Right atrium auricular region (tissue), 2 donors: ENCODE measurements at regions not wholly inside any gene's neighbourhood (a gene's known extent, or its start where the extent isn't known, plus 50 kb on each side); places are given as distances from the start of the nearest gene placed in this dataset.

Experiments
- DNase-seq: peaks from one replicate; pipeline ENCODE4 v3.0.0-alpha.2; 2019; ENCODE audit warnings: low spot score
- H3K27ac ChIP-seq, 2 donors: fragments of 200-600 bp; sonication (generic); 1 replicate in 1 of 2; 2 replicates in 1 of 2; pipeline ENCODE4 v1.5.1; 2016 to 2019
- H3K27me3 ChIP-seq, 2 donors: fragments of 200-600 bp; sonication (generic); one replicate each; pipeline versions ENCODE4 v1.5.1 to v1.6.0; 2017 to 2019
- H3K36me3 ChIP-seq: fragments of 200-600 bp; sonication (generic); one replicate; pipeline ENCODE4 v1.5.1; 2016
- H3K4me1 ChIP-seq, 2 donors: fragments of 200-600 bp; sonication (generic); one replicate each; pipeline versions ENCODE4 v1.5.1 to v1.6.0; 2017 to 2019
- H3K4me3 ChIP-seq, 2 donors: fragments of 200-600 bp; sonication (generic); 1 replicate in 1 of 2; 2 replicates in 1 of 2; pipeline ENCODE4 v1.5.1; 2017 to 2019; ENCODE audit warnings: mild to moderate bottlenecking in 1 of 2, moderate library complexity in 1 of 2
- H3K9me3 ChIP-seq, 2 donors: fragments of 200-600 bp; sonication (generic); one replicate each; pipeline ENCODE4 v1.5.1; 2019
- CTCF ChIP-seq, 2 donors: fragments of 200-600 bp; sonication (generic); IDR thresholded peaks; one replicate each; pipeline ENCODE4 v1.5.1; 2019; ENCODE audit warnings: antibody characterized with exemption in 2 of 2

- no peak overlapping the region for H3K27ac ChIP-seq
- H3K4me1 ChIP-seq = no peaks in the 10 kb centered on the region
- no peak overlapping the region for H3K4me3 ChIP-seq
- no peak for DNase-seq
- no peaks in the 10 kb centered on the region for H3K27me3 ChIP-seq
- H3K36me3 ChIP-seq = no peaks in the 10 kb centered on the region
- TF ChIP-seq CTCF (IDR thresholded peaks at IDR 0.05) = no peak
- peaks cover 0 to 8% of the 10 kb centered on the region in 2 donors for H3K9me3 ChIP-seq
These were observed 600.3 kb downstream of the SPRY1 start for GRCh38 chr4:123996718-123997510.

- H3K27ac ChIP-seq = peak overlapping the region in 1 of 2 donors; percentile 12
These were observed 601.3 kb downstream of the SPRY1 start for GRCh38 chr4:123997776-123998449.

GRCh38 chr4:124000233-124000632 is 603.6 kb downstream of the SPRY1 start:
- Histone ChIP-seq H3K4me3 (no peak overlapping the region), H3K4me1 (no peaks in the 10 kb centered on the region), H3K27me3 (no peaks in the 10 kb centered on the region), H3K9me3 (no peaks in the 10 kb centered on the region), H3K27ac (no peak overlapping the region), H3K36me3 (no peaks in the 10 kb centered on the region)
- no peak for TF ChIP-seq CTCF (IDR thresholded peaks at IDR 0.05)
- no peak for DNase-seq

More at GRCh38 chr4:123997776-123998449, 601.3 kb downstream of the SPRY1 start:
- no peaks in the 10 kb centered on the region for H3K36me3 ChIP-seq
- no peak overlapping the region for H3K4me3 ChIP-seq
- H3K4me1 ChIP-seq = no peaks in the 10 kb centered on the region
- DNase-seq = no peak
- H3K27me3 ChIP-seq = no peaks in the 10 kb centered on the region
- no peak for TF ChIP-seq CTCF (IDR thresholded peaks at IDR 0.05)
- no peaks in the 10 kb centered on the region for H3K9me3 ChIP-seq

GRCh38 chr4:124015766-124016165 is 619.2 kb downstream of the SPRY1 start:
- no peaks in the 10 kb centered on the region for H3K9me3 ChIP-seq
- no peaks in the 10 kb centered on the region for H3K27me3 ChIP-seq
- H3K4me1 ChIP-seq = peaks cover 0 to 20% of the 10 kb centered on the region in 2 donors
- no peak overlapping the region for H3K4me3 ChIP-seq
- DNase-seq = no peak
- H3K27ac ChIP-seq = no peak overlapping the region
- H3K36me3 ChIP-seq = no peaks in the 10 kb centered on the region
- TF ChIP-seq CTCF (IDR thresholded peaks at IDR 0.05) = no peak

- Histone ChIP-seq H3K4me1 (peaks cover 0 to 20% of the 10 kb centered on the region in 2 donors), H3K4me3 (no peak overlapping the region), H3K36me3 (no peaks in the 10 kb centered on the region), H3K27me3 (no peaks in the 10 kb centered on the region), H3K9me3 (no peaks in the 10 kb centered on the region), H3K27ac (peak overlapping the region in 1 of 2 donors; percentile 11)
- TF ChIP-seq CTCF (IDR thresholded peaks at IDR 0.05) = no peak
- no peak for DNase-seq
These were observed 620.7 kb downstream of the SPRY1 start for GRCh38 chr4:124017185-124017785.
